Activated CD8-positive, alpha-beta memory T cell treated with anti-CD3 and anti-CD28 coated beads for 4 hours (primary cell): ENCODE measurements at regions not wholly inside any gene's neighbourhood (a gene's known extent, or its start where the extent isn't known, plus 50 kb on each side); places are given as distances from the start of the nearest gene placed in this dataset.
"Not testable (repeated sequence)": the region's sequence is repeated elsewhere in the genome, so short reads cannot be mapped to it uniquely, and the experiment has no call there.

Source experiments
- DNase-seq, 2 donors: peaks; one replicate each; pipeline ENCODE4 v3.0.0-alpha.2; 2020; ENCODE audit warnings: low read depth in 2 of 2

- peak in 1 of 2 donors; percentile 28 for DNase-seq
These were observed 67.0 kb downstream of the CHRNA1 start for GRCh38 chr2:174697255-174697654.

DNA sequence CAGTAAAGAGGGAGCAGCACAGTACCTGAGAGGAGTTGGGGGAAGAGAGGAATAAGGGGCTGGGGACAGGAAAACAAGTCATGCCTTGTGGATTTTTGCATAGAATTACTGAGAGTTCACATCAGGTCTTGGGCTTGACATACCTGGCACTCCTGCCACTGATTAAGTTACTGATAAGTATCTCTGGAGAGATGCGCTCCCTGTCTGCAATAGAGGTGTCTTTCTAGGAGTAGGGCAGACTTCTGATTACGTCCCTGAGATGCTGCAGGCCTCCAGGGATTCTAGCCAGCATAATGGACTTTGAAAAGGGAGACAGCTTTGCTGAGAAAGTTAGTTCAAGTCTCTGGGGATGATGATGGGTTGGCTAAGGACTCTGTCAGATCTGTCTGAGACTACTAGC is 69.4 kb downstream of the CHRNA1 start:
- no peak for DNase-seq

GRCh38 chr2:174694196-174694878 is 69.9 kb downstream of the CHRNA1 start:
- no peak for DNase-seq

DNA sequence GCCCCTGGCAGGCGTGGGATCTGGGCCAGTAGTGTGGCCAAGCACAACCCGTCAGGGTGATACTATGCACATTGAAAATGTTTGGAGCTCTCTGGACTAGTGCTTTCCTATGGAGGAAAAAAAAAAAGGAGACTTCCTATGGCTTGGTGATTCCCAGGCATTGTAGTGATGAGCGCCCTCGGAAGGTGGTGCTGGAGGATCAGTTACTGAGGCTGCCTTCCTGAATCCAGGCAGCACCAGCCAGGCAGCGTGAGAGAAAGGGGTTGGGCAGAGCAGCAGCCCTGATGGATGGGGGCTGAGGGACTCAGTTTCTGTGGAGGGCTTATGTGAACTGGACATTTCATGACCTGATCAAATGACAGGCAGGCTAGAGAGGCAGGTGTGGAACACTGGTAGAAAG is 70.9 kb downstream of the CHRNA1 start:
- DNase-seq = no peak

- no peak for DNase-seq
These were observed 71.9 kb downstream of the CHRNA1 start for GRCh38 chr2:174692256-174692919.

DNA sequence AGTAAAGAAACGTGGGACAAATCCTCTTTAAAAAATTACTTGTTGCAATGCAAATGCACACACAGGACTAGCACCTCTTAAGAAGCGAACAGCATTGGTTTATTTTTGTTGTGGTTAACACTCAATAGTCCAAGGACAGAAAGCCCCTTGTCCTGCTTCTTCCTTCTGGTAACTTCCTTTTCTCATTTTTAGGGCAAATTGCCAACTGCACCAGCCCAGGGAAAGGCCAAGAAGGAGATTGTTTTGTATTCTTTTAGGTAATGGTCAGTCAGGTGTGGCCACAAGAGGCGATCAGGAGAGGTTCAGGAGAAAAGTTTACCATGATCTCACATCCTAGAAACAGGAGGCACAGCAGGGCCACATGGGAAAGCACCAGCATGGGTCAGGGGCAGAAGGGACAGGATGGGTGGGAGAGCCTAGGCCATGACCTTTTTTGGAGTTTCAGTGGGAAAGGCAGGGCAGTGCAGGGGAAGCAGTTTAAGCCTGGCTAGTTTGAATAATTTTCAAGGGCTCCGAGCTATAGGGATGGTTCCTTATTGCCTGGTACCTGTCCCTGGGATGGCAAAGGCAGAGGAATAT is 73.0 kb downstream of the CHRNA1 start:
- DNase-seq = no peak

- no peak for DNase-seq
These were observed 74.2 kb downstream of the CHRNA1 start for GRCh38 chr2:174690026-174690425.

- no peak for DNase-seq
These were observed 76.2 kb downstream of the CHRNA1 start for GRCh38 chr2:174688079-174688478.

DNA sequence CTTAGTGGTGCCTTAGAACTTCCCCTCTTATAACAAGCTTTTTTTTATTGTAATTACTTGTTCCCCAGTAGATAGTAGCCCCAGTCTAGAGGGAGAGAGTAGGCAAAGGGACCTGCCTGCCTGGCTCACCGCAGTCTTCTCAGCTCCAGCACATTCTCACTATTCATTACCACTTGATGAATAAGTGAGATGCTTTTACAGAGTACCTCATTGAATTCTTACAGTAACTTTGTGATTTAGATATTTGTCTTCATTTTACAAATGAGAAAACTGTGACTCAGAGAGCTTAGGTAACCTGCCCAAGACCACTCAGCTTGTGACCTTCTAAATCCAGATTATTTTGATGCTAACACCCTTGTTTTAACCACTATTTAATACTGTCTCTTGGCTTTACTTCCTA is 77.8 kb downstream of the CHRNA1 start:
- no peak for DNase-seq

DNA sequence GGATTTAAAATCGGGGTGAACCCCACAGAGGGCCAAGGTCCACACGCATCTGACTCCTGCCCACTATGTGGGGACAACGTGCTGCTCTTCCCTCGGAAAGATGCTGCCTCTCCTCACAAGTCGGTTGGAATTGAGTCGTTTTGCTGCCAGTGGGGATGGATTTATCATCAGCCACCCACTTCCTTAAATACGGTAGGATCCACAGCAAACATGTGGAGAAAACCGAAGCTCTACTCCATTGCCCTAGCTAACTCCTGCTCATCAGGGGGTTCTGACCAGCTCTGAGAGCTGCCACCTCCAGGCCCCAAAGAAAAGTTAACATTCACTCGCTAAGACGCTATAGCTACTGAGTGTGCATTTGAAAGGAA is 80.9 kb downstream of the CHRNA1 start:
- DNase-seq = no peak

DNA sequence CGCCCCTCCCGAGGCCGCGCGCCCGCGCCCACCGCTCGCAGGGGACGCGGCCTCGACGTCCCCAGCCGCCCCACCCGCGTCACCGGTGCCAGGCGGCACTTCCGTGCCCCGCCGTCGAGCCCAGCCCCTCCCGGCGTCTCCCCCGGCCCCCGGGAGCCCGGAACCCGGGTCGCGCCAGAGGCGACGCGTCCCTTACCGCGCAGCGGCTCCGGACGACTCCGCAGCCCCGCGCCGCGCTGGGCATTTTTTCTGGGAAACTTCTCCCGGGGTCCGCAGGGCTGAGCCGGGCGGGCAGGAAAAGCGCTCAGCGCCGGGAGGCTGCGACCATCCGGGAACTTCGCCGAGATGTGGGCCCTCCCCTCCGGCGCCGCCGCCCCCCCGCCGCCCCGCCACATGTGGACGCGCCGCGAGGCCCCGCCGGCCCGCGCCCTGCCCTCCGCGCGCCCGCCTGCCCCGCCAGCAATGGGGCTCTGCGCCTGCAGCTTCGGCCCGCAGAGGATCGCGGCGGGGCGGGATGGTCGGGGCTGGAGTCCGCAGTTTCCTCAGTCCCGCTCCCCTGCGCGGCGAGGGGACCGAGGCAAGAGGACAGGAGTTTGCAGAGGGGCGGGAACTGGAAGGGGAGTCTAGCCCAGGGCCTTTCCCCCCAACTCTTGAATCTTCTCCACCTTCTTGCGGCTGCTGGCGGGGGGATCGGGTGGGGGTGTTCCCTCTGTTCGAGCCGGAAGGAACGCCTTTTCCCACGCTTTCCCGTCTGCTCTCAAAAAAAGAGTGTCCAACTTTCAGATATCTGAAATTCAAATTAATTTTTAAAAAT is 81.5 kb downstream of the CHRNA1 start:
- peak in 1 of 2 donors; percentile 33 for DNase-seq

GRCh38 chr2:174682007-174682577 is 82.2 kb downstream of the CHRNA1 start:
- DNase-seq = no peak

- DNase-seq = no peak
These were observed 82.9 kb downstream of the CHRNA1 start for GRCh38 chr2:174681099-174682006.

- no peak for DNase-seq
These were observed 82.6 kb upstream of the WIPF1 start for GRCh38 chr2:174680221-174680620.

- DNase-seq = no peak
These were observed 80.8 kb upstream of the WIPF1 start for GRCh38 chr2:174678395-174678794.

DNA sequence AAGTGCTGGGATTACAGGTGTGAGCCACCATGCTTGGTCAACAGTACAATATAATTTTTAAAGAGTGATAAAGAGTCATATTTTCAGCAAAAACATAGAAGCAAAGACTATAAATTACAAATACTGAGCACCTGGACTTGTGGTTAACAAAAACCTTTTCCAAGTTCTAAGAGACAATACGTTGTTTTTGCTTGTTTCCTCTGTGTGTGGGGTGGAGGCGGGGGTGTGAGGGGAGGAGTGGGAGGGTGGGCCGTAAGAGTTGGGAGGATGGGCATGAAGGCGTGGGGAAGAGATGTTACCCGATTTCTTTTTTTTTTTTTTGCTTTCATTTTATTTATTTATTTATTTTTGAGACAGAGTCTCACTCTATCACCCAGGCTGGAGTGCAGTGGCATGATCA is 78.0 kb upstream of the WIPF1 start:
- DNase-seq = no peak

DNA sequence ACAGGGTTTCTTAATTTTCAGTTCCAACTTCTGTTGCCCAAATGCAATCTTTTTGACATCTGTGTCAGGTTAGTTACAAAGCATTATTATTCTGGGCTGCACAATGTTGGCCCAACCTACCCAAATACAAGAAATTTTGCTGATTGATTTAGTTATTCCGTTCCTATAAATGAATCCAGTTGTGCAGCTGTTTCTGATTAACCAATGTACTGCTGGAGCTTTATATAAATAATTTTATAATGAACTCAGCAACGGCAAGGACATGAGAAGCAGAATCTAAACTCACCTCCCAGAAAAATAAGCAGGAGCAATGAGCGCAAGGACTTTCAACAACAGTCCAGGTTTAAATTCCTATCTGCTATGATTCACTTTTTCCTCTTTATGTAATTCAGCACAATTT is 76.3 kb upstream of the WIPF1 start:
- no peak for DNase-seq

DNA sequence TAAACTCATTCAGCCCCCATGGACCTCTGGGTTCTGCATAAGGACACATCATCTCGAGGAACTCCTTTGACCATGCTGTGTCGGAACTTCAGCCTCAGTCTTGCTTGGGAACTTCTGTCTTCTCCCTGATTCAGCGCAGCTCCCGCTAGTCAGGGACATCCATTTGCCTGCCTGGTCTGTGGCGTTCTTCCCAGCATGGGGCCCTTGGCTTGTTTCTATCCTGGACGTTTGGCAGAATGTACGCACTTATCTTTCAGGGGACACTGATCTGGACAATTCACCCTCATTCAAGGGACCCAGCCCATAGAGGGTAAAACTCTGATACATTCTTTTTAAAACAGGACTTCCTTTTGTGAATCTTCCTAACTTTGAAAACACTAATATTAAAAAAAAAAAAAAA is 75.8 kb upstream of the WIPF1 start:
- no peak for DNase-seq

DNA sequence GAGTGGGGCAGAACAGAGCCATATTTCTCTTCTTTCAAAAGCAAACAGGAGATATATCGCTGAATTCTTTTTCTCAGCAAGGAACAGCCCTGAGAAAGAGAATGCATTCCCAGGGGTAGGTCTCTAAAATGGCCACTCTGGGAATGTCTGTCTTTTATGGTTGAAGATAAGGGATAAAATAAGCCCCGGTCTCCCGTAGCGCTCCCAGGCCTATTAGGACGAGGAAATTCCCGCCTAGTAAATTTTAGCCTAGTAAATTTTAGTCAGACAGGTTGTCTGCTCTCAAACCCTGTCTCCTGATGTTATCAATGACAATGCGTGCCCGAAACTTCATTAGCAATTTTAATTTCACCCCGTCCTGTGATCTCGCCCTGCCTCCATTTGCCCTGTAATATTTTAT is 73.9 kb upstream of the WIPF1 start:
- not testable (repeated sequence) for DNase-seq

- DNase-seq = no peak
These were observed 72.8 kb upstream of the WIPF1 start for GRCh38 chr2:174670446-174670845.

- no peak for DNase-seq
These were observed 71.7 kb upstream of the WIPF1 start for GRCh38 chr2:174669336-174669735.
